GM23248 (cell line): ENCODE measurements at regions not wholly inside any gene's neighbourhood (a gene's known extent, or its start where the extent isn't known, plus 50 kb on each side); places are given as distances from the start of the nearest gene placed in this dataset.

Experiments
- EZH2 ChIP-seq: fragments of 200-600 bp; sonication (generic); IDR thresholded peaks from 2 replicates; pipeline ENCODE4 v1.6.1; 2018; ENCODE audit warnings: antibody characterized with exemption, mild to moderate bottlenecking; ENCODE audit not compliant: insufficient read depth, poor library complexity, severe bottlenecking
- EZH2phosphoT487 ChIP-seq: fragments of 200-600 bp; sonication (generic); IDR thresholded peaks from 2 replicates; pipeline ENCODE4 v1.6.1; 2018; ENCODE audit warnings: antibody characterized with exemption, moderate library complexity, mild to moderate bottlenecking, low read depth; ENCODE audit not compliant: insufficient read depth

DNA sequence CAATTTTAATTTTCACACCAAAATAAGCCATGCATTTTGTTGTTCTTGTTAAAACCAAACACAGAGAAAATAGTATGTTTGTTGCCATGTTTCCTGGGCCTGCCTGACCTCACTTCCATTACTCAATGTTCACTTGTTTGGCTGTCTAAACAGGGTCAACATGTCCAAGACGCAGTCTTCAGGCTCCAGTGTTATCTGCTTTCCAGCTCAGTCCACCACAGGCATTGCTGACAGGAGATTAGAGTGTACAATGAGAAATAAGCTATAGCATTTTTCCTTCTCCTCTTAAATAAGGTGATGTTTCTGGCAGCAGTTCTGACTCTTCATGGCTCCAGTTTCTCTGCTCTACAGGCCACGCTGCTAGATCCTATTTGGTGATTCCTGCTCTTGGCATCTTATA, 1030.5 kb downstream of the KCNT2 start:
- TF ChIP-seq EZH2phosphoT487 (no peak), EZH2 (no peak)
